ENCODE measurements at regions not wholly inside any gene's neighbourhood (a gene's known extent, or its start where the extent isn't known, plus 50 kb on each side); places are given as distances from the start of the nearest gene placed in this dataset.

DNA sequence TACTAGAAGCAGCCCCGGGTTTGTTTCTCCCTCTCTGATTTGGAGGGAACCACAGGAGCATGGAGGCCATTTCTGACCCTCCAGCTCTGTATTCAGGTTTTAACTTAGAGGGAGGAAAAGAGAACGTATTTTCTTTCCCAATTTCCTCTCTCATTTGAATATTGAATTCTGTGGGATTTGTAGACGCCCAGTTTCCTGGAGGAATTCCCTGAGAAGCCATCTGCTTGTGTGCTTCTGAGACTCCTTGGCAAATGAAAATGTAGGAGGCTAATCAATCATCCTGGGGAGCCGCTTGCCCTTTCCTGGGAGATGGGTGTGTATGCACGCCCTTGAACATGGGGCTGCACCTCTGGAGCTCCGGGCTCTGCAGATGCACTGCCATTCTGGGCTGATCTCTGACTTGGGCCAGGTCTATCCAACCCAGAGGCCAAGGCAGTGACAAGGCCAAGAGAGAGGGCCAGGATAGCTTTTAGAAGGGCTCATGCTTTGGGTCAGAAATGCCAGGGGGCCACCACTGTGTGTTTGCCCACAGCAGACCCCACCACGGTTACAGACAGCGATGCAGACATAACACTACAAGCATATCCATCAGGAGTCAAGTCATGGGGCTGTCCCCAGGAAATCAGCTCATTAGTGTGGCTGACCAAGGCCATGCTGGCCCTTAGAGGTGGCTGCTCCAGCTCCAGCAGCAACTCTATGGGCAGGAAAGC is 174.5 kb downstream of the C5orf15 start:
- H3K27ac Mint-ChIP-seq: no peak overlapping the region
- H3K4me3 Mint-ChIP-seq: no peak overlapping the region
- H3K27me3 Mint-ChIP-seq (ENCODE audit: insufficient read depth): peaks cover 19% of the 10 kb centered on the region
- no peaks in the 10 kb centered on the region for H3K36me3 Mint-ChIP-seq (ENCODE audit: low read depth)
- intact Hi-C loops (cut with micrococcal nuclease): no loop called here
- no peaks in the 10 kb centered on the region for H3K9me3 Mint-ChIP-seq
- no peaks in the 10 kb centered on the region for H3K4me1 Mint-ChIP-seq (ENCODE audit: low read depth)
- DNase-seq (ENCODE audit: low spot score): no peak

DNA sequence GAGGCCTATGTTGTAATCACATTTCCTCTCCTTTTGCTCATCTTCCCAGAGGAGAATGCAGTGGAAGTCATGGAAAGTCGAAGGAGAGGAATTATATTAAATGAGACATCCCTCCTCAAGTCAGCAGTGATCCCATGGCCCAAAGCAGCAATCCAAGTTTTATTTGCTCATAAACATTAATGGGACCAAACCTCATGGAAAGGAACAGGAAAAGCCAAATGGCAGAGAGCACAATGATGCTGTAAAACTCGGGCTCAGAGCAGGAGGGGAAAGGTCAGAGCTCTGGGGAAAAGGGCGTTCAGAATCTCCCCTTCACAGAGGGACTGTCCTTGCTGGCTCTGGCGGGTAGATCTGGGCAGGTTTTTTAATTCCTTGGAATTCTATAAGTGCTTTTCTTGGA is 175.8 kb downstream of the C5orf15 start:
- Mint-ChIP-seq H3K27me3 (ENCODE audit: insufficient read depth) (peaks cover 22% of the 10 kb centered on the region), H3K4me1 (ENCODE audit: low read depth) (no peaks in the 10 kb centered on the region), H3K9me3 (no peaks in the 10 kb centered on the region), H3K4me3 (no peak overlapping the region), H3K27ac (no peak overlapping the region), H3K36me3 (ENCODE audit: low read depth) (no peaks in the 10 kb centered on the region)
- DNase-seq (ENCODE audit: low spot score): no peak
- intact Hi-C loops (cut with micrococcal nuclease): no loop called here

DNA sequence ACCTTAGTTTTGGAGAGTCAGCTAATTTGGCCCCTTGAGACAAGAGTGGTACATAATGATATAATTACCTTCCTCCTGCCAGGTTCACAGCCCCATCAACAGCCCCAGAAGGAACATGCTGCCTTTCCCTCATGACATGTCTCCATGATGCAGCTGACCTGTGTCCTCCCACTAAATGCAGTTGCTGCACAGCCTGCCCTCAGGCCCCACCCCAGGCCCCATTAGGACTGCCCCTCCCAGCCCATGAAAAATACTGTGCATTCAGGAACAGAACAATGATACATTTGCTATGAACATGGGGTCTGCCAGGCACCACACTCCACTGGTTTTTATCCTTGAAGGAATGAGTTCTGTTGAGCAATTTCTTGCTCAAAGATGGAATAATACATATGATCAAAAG is 176.4 kb downstream of the C5orf15 start:
- no peak overlapping the region for H3K4me3 Mint-ChIP-seq
- H3K4me1 Mint-ChIP-seq (ENCODE audit: low read depth): no peaks in the 10 kb centered on the region
- peaks cover 22% of the 10 kb centered on the region for H3K27me3 Mint-ChIP-seq (ENCODE audit: insufficient read depth)
- H3K36me3 Mint-ChIP-seq (ENCODE audit: low read depth): no peaks in the 10 kb centered on the region
- intact Hi-C loops (cut with micrococcal nuclease): no loop called here
- no peak overlapping the region for H3K27ac Mint-ChIP-seq
- DNase-seq (ENCODE audit: low spot score): no peak
- H3K9me3 Mint-ChIP-seq: no peaks in the 10 kb centered on the region

DNA sequence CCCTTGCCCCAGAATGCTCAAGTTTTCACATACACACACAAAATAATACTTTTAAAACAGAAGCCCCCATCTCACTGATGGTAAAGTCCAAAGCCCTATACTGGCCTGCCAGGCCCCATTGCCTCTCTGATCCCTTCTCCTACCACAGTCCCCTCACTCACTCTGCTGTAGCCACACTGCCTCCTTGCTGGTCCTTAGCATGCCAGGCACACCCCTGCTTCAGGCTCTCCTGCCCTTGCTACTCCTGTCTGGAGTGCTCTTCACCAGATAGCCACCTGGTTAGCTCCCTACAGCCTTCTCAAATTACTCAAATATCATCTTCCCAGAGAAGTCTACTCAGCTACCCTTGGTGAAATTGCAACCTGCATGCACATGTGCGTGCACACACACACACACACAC is 177.5 kb downstream of the C5orf15 start:
- Mint-ChIP-seq H3K27me3 (ENCODE audit: insufficient read depth) (peaks cover 22% of the 10 kb centered on the region), H3K36me3 (ENCODE audit: low read depth) (no peaks in the 10 kb centered on the region), H3K9me3 (no peaks in the 10 kb centered on the region), H3K27ac (no peak overlapping the region), H3K4me1 (ENCODE audit: low read depth) (no peaks in the 10 kb centered on the region), H3K4me3 (no peak overlapping the region)
- intact Hi-C loops (cut with micrococcal nuclease): no loop called here
- no peak for DNase-seq (ENCODE audit: low spot score)

DNA sequence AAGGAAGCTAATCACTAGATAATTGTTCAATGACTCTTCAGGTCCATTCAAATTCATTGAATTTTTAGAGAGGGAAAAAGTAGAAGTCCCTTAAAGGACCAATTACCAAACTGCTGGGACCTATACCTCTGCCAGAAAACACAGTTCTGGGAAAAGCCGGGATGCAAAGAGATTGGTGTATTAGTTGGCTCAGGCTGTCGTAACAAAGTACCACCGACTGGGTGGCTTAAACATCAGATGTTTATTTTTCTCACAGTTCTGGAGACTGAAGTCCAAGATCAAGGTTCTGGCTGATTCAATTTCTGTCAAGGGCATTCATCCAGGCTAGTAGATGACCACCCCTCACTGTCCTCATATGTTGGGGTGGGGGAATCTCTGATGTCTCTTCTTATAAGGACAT is 177.1 kb upstream of the FSTL4 start:
- Mint-ChIP-seq H3K9me3 (peaks cover 9% of the 10 kb centered on the region), H3K27me3 (ENCODE audit: insufficient read depth) (peaks cover 22% of the 10 kb centered on the region), H3K4me3 (no peak overlapping the region), H3K27ac (no peak overlapping the region), H3K36me3 (ENCODE audit: low read depth) (no peaks in the 10 kb centered on the region), H3K4me1 (ENCODE audit: low read depth) (no peaks in the 10 kb centered on the region)
- intact Hi-C loops (cut with micrococcal nuclease): no loop called here
- no peak for DNase-seq (ENCODE audit: low spot score)

DNA sequence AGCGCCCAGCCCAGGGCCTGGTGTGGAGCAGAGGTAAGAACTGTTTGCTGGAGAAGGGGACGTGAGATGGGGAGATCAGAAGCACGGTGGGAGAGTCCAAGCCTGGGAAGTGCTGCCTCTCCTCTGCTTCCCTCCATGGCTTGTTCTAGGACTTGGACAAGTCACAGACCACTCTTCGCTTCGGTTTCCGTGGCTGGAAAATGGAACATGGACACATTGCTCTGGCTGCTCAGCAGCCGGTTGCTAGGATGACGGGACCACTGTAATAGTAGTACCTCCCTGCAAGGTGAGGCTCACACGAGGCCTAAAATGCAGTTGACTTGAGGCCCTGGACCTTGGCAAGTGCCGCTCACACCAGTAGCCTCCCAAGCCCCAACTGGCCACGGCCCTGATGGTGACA is 175.8 kb upstream of the FSTL4 start:
- Mint-ChIP-seq H3K9me3 (peaks cover 9% of the 10 kb centered on the region), H3K4me3 (no peak overlapping the region), H3K36me3 (ENCODE audit: low read depth) (no peaks in the 10 kb centered on the region), H3K4me1 (ENCODE audit: low read depth) (no peaks in the 10 kb centered on the region), H3K27me3 (ENCODE audit: insufficient read depth) (peaks cover 20% of the 10 kb centered on the region), H3K27ac (peak overlapping the region; percentile 4)
- intact Hi-C loops (cut with micrococcal nuclease): no loop called here
- DNase-seq (ENCODE audit: low spot score): no peak

DNA sequence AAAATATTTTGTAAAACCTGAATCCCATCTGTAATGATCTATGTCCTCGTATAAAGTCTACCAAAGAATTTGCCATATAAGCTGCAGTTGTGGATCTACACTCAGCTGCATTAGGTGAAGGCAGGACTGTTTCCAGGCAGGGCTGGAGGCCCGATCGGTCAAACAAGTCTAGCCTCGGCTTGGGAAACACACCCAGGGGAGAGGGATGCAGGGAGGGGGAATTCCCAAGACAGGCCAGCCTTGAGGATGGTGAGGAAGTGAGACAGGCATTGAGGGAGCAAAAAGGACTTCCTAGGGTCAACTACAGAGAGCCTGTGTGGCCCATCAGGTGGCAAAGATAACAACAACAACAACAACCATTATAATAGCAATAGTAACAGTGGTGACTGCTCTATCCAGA is 174.1 kb upstream of the FSTL4 start:
- no peak for DNase-seq (ENCODE audit: low spot score)
- Mint-ChIP-seq H3K36me3 (ENCODE audit: low read depth) (no peaks in the 10 kb centered on the region), H3K27me3 (ENCODE audit: insufficient read depth) (peaks cover 10% of the 10 kb centered on the region), H3K4me1 (ENCODE audit: low read depth) (no peaks in the 10 kb centered on the region), H3K4me3 (no peak overlapping the region), H3K27ac (no peak overlapping the region), H3K9me3 (peaks cover 9% of the 10 kb centered on the region)
- intact Hi-C loops (cut with micrococcal nuclease): no loop called here

DNA sequence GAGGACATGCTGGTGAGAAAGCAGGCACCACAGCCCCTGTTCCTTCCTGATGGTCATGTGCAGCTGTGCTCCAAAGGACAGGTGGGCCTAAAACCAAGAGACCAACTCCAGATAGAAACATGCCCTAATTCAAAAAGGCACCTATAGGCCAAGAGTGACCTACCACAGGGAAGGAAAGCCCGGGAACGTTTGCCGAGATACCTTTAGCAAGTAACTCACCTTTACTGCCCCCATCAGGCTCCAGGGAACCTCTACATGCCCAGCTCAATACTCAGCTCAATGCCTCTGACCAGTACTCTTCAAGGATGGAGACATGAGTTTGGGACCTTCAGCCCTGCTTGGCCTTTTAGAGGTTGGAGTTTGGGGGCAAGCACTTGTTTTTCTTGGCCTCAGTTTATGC is 172.8 kb upstream of the FSTL4 start:
- intact Hi-C loops (cut with micrococcal nuclease): no loop called here
- H3K9me3 Mint-ChIP-seq: peaks cover 9% of the 10 kb centered on the region

DNA sequence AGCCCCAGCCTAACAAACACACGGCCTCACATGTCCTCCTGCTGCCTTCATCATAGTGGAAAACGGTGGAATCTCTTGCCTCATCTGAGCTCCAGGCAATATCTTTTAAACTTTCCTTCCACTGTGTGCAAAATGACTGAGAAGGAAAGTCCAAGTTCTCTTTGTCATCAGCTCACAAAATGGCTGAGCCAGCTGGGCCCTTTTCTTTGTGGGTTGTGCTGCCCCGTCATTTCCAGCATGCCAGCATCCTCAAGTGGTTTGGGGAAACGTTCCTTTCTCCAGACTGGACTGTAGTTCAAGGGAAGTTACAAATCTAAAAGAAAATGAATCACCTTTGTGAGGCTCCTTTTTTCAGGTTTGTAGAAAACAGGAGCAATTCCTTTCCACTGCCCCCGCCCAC is 171.1 kb upstream of the FSTL4 start:
- no peak overlapping the region for H3K27ac Mint-ChIP-seq
- DNase-seq (ENCODE audit: low spot score): no peak
- peaks cover 9% of the 10 kb centered on the region for H3K9me3 Mint-ChIP-seq
- H3K27me3 Mint-ChIP-seq (ENCODE audit: insufficient read depth): peaks cover 2% of the 10 kb centered on the region
- H3K4me1 Mint-ChIP-seq (ENCODE audit: low read depth): no peaks in the 10 kb centered on the region
- no peak overlapping the region for H3K4me3 Mint-ChIP-seq
- H3K36me3 Mint-ChIP-seq (ENCODE audit: low read depth): no peaks in the 10 kb centered on the region
- intact Hi-C loops (cut with micrococcal nuclease): no loop called here

More for the DNA sequence above, 172.8 kb upstream of the FSTL4 start:
- Mint-ChIP-seq H3K36me3 (ENCODE audit: low read depth) (no peaks in the 10 kb centered on the region), H3K4me1 (ENCODE audit: low read depth) (no peaks in the 10 kb centered on the region), H3K27ac (no peak overlapping the region), H3K4me3 (no peak overlapping the region), H3K27me3 (ENCODE audit: insufficient read depth) (peaks cover 8% of the 10 kb centered on the region)
- no peak for DNase-seq (ENCODE audit: low spot score)

DNA sequence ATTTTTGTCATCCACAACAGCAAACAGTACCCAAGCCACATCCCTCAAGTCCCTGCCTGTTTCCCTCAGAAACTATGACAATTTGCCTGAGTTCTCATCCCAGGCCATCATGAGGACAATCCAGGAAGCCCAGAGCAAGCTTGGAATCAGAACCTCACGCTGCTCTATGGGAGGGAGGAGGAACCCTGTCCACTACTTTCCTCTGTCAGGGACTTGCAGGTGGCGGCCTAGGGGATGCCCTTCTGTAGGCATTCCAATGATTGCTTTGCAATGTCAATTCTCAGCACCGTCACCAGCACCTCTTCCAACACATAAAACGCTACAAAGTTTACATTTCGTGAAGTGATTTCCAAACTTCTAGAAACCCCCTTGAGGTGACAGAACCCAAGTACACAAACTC is 170.4 kb upstream of the FSTL4 start:
- Mint-ChIP-seq H3K27ac (no peak overlapping the region), H3K4me1 (ENCODE audit: low read depth) (no peaks in the 10 kb centered on the region), H3K4me3 (no peak overlapping the region), H3K36me3 (ENCODE audit: low read depth) (no peaks in the 10 kb centered on the region), H3K27me3 (ENCODE audit: insufficient read depth) (peaks cover 1% of the 10 kb centered on the region), H3K9me3 (peaks cover 9% of the 10 kb centered on the region)
- DNase-seq (ENCODE audit: low spot score): no peak
- intact Hi-C loops (cut with micrococcal nuclease): no loop called here

DNA sequence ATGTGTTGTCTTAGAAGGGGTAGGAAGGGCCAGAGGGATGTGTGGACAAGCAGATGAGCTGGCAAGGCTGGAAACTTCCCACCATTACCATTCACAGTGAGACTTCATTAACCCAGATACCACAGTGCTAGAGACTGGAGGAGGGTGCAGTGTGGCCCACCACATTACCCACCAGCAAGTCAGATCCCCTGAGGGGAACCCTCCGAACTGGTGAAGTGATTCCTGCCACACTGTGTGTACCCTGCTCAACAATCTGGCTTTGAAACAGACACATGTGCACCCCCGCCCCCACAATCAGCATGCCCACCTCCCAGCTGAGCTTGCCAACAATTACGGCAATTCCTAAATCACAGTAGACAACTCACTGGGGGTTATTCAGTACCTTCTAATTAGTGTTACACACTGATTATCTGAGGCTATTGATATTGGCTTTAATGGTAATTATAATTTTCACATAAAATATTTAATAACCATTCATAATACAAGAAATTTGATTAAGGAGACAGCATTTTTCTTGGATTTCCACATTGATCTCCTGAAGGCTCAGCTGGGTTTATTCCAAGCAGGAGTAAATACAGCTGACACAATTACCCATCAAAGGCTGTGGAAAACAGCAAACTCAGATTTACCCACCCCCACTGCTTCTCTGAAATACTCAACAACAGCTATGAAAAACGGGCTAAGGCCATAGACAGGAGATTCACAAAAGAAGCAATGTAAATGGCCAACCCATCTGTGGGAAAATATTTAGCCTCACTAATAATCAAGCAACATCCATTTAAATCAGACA is 169.3 kb upstream of the FSTL4 start:
- no peaks in the 10 kb centered on the region for H3K4me1 Mint-ChIP-seq (ENCODE audit: low read depth)
- H3K27me3 Mint-ChIP-seq (ENCODE audit: insufficient read depth): peaks cover 1% of the 10 kb centered on the region
- H3K9me3 Mint-ChIP-seq: peaks cover 9% of the 10 kb centered on the region
- no peak for DNase-seq (ENCODE audit: low spot score)
- intact Hi-C loops (cut with micrococcal nuclease): no loop called here
- no peaks in the 10 kb centered on the region for H3K36me3 Mint-ChIP-seq (ENCODE audit: low read depth)
- H3K27ac Mint-ChIP-seq: no peak overlapping the region
- no peak overlapping the region for H3K4me3 Mint-ChIP-seq

DNA sequence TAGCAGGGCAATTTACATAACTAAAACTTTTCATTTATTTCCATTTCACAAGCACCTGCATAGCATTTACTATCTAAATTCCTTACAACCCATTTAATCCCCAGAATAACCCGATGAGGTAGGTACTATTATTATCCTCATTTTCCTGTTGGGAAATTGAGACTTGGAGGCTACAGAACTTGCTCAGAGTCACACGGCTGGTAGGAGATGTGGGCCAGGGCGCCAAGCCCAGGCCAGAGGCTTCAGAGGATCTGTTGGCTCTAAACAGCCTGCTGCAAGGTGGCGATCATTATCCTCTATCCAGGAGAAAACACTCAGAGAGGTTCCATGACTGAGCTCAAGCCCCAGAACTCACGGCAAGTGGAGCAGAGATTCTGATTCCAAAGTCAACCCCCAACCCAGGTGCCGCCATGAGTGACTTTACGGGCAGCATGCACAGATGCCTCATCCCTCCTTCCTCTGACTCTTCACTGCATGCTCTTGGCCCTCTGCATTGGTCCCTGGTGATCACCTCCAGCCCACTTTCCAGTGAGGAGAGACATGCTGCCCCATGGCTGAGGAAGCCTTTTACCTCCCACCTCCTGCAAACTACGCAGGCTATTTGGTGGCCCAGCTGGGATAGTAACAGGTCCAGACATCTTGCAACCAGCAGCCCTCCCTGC is 168.4 kb upstream of the FSTL4 start:
- Mint-ChIP-seq H3K27ac (no peak overlapping the region), H3K4me1 (ENCODE audit: low read depth) (no peaks in the 10 kb centered on the region), H3K4me3 (no peak overlapping the region), H3K27me3 (ENCODE audit: insufficient read depth) (peaks cover 1% of the 10 kb centered on the region), H3K36me3 (ENCODE audit: low read depth) (no peaks in the 10 kb centered on the region), H3K9me3 (peaks cover 9% of the 10 kb centered on the region)
- intact Hi-C loops (cut with micrococcal nuclease): no loop called here
- no peak for DNase-seq (ENCODE audit: low spot score)

DNA sequence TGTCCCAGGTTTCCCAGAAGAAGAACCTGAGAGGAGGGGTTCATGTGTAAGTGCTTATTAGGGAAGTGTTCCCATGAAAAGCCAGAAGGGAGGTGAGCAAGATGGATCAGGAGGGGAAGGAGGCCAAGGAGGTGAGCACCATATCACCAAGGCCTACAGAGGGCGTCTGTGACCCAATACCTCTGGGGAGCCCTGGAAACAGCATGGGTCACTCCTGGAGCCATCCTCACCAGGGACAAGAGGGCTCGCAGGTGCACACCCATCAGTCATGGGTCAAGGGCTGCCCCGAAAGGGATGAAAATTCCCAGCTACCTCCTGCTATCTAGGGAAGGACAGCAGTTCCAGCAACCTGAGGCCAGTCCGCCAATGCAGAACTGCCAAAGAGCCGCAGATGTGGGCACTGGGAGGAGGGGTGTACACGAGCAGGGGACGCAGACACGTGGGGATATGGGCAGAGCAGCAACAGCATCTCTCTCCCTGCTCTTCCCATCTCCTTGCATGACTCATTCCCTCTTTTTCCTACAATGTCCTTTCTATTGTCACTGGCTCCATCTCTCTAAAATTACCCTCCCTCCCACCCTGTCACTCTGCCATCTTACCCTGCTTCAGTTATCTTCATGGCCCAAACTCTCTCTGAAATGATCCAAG is 167.6 kb upstream of the FSTL4 start:
- H3K36me3 Mint-ChIP-seq (ENCODE audit: low read depth): no peaks in the 10 kb centered on the region
- DNase-seq (ENCODE audit: low spot score): no peak

More for the DNA sequence above, 167.6 kb upstream of the FSTL4 start:
- Mint-ChIP-seq H3K27ac (no peak overlapping the region), H3K4me1 (ENCODE audit: low read depth) (no peaks in the 10 kb centered on the region), H3K4me3 (no peak overlapping the region), H3K27me3 (ENCODE audit: insufficient read depth) (peaks cover 1% of the 10 kb centered on the region), H3K9me3 (peaks cover 3% of the 10 kb centered on the region)
- intact Hi-C loops (cut with micrococcal nuclease): no loop called here

All from activated T-helper 1 cell treated with anti-CD3 and anti-CD28 coated beads, Interleukin-12 subunit alpha, Interleukin-12 subunit beta, Interleukin-2, Interleukin-4 antibody, amounts not matched to agents 30 ng/mL and 10 ng/mL and 1 ng/mL, durations not matched to agents 14 hours and 24 hours and 36 hours (primary cell).